ENCODE measurements at regions not wholly inside any gene's neighbourhood (a gene's known extent, or its start where the extent isn't known, plus 50 kb on each side); places are given as distances from the start of the nearest gene placed in this dataset.

DNA sequence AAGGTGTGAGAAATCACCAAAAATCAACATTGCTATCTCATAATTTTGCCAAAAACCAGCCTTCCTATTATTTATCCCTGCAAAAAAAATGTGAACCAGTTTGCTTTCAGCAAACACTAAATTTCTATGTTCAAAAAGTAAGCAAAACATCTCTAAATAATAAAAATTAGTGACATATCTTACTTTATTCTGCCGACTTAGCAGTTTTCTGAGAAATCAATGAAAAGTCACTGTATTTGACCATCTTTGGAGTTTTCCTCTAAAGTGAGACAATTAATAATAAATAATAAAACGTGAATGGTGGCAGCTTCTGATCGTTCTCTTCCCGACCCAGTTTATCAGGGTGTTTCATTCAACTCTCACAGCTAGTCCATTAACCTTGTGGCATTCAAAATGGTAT lies 158.6 kb upstream of the TARS1 start:
- Histone ChIP-seq H3K4me2 (ENCODE audit: low read length) (no peak overlapping the region), H3K27ac (ENCODE audit: low read depth, low read length) (no peak overlapping the region), H3F3A (ENCODE audit: control insufficient read depth, insufficient read depth) (no peaks in the 10 kb centered on the region), H3K27me3 (ENCODE audit: control insufficient read depth, low read length) (no peaks in the 10 kb centered on the region), H3K36me3 (ENCODE audit: control insufficient read depth, low read length) (no peaks in the 10 kb centered on the region), H3K9me2 (replicated peaks; ENCODE audit: control insufficient read depth, low read length) (no peaks in the 10 kb centered on the region), H3K4me1 (ENCODE audit: control insufficient read depth, low read length) (no peaks in the 10 kb centered on the region), H3K9me3 (ENCODE audit: control insufficient read depth, insufficient read depth, low read length) (no peaks in the 10 kb centered on the region), H3K4me3 (ENCODE audit: low read length) (no peak overlapping the region), H4K20me1 (ENCODE audit: control insufficient read depth, insufficient read depth, low read depth, low read length) (no peaks in the 10 kb centered on the region), H3K79me2 (ENCODE audit: control insufficient read depth, low read length) (no peaks in the 10 kb centered on the region)
- TF ChIP-seq, protein P1, sequence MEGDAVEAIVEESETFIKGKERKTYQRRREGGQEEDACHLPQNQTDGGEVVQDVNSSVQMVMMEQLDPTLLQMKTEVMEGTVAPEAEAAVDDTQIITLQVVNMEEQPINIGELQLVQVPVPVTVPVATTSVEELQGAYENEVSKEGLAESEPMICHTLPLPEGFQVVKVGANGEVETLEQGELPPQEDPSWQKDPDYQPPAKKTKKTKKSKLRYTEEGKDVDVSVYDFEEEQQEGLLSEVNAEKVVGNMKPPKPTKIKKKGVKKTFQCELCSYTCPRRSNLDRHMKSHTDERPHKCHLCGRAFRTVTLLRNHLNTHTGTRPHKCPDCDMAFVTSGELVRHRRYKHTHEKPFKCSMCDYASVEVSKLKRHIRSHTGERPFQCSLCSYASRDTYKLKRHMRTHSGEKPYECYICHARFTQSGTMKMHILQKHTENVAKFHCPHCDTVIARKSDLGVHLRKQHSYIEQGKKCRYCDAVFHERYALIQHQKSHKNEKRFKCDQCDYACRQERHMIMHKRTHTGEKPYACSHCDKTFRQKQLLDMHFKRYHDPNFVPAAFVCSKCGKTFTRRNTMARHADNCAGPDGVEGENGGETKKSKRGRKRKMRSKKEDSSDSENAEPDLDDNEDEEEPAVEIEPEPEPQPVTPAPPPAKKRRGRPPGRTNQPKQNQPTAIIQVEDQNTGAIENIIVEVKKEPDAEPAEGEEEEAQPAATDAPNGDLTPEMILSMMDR (IDR thresholded peaks at IDR 0.05; ENCODE audit: low read depth, low read length, poor library complexity, severe bottlenecking), result no peak
- TF ChIP-seq EZH2phosphoT487 (IDR thresholded peaks at IDR 0.05; ENCODE audit: borderline replicate concordance, low read length), result no peak

DNA sequence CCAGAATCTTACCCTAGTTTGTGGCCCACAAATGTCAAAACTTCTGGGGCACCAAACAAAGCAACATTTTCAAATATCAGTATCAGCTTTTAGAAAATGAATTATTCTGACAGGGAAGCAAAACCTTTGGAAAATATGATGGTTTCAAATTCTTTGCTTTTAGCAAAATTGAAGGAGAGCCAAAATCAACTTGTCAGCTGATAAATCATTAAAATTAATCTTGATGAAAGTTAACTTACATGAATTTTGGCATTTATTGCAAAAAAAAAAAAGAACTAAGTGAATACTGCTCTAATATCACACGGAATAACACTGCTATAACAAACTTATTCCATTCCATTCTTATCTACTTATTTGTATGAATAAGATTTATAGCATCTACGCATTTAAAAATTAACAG lies 158.1 kb upstream of the TARS1 start:
- H3K4me1 ChIP-seq (ENCODE audit: control insufficient read depth, low read length), result no peaks in the 10 kb centered on the region
- H3F3A ChIP-seq (ENCODE audit: control insufficient read depth, insufficient read depth), result no peaks in the 10 kb centered on the region
- H3K9me2 ChIP-seq (replicated peaks; ENCODE audit: control insufficient read depth, low read length), result no peaks in the 10 kb centered on the region
- no peaks in the 10 kb centered on the region for H3K79me2 ChIP-seq (ENCODE audit: control insufficient read depth, low read length)
- no peak overlapping the region for H3K4me2 ChIP-seq (ENCODE audit: low read length)
- H3K4me3 ChIP-seq (ENCODE audit: low read length), result no peak overlapping the region
- no peaks in the 10 kb centered on the region for H3K36me3 ChIP-seq (ENCODE audit: control insufficient read depth, low read length)
- no peaks in the 10 kb centered on the region for H3K27me3 ChIP-seq (ENCODE audit: control insufficient read depth, low read length)
- TF ChIP-seq, protein P1 (IDR thresholded peaks at IDR 0.05; ENCODE audit: low read depth, low read length, poor library complexity, severe bottlenecking), result no peak
- TF ChIP-seq EZH2phosphoT487 (IDR thresholded peaks at IDR 0.05; ENCODE audit: borderline replicate concordance, low read length), result no peak
- no peak overlapping the region for H3K27ac ChIP-seq (ENCODE audit: low read depth, low read length)
- no peaks in the 10 kb centered on the region for H3K9me3 ChIP-seq (ENCODE audit: control insufficient read depth, insufficient read depth, low read length)
- H4K20me1 ChIP-seq (ENCODE audit: control insufficient read depth, insufficient read depth, low read depth, low read length), result no peaks in the 10 kb centered on the region

DNA sequence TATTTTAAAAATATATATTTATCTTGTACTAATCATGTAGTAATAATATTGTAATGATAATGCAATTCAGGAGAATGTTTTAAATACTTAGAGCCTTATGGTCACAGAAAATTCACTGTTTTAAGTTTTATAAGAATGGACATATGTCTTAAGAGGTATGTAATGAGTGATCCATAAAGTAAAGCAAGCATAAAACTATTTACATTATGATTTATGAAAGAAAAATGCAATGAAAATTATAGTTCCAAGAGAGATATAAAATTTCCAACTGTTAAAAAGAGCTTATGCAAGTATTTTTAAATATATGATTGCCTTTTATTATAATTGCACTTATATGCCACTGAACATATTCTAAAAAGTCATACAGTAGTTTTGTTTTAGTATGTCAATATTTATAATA lies 157.5 kb upstream of the TARS1 start:
- no peaks in the 10 kb centered on the region for H3K4me1 ChIP-seq (ENCODE audit: control insufficient read depth, low read length)
- H3K4me2 ChIP-seq (ENCODE audit: low read length), result no peak overlapping the region
- TF ChIP-seq EZH2phosphoT487 (IDR thresholded peaks at IDR 0.05; ENCODE audit: borderline replicate concordance, low read length), result no peak
- TF ChIP-seq, protein P1 (IDR thresholded peaks at IDR 0.05; ENCODE audit: low read depth, low read length, poor library complexity, severe bottlenecking), result no peak
- no peak overlapping the region for H3K27ac ChIP-seq (ENCODE audit: low read depth, low read length)
- no peaks in the 10 kb centered on the region for H3F3A ChIP-seq (ENCODE audit: control insufficient read depth, insufficient read depth)
- H3K4me3 ChIP-seq (ENCODE audit: low read length), result no peak overlapping the region
- H3K36me3 ChIP-seq (ENCODE audit: control insufficient read depth, low read length), result no peaks in the 10 kb centered on the region
- no peaks in the 10 kb centered on the region for H4K20me1 ChIP-seq (ENCODE audit: control insufficient read depth, insufficient read depth, low read depth, low read length)
- H3K27me3 ChIP-seq (ENCODE audit: control insufficient read depth, low read length), result no peaks in the 10 kb centered on the region
- H3K9me2 ChIP-seq (replicated peaks; ENCODE audit: control insufficient read depth, low read length), result no peaks in the 10 kb centered on the region
- H3K79me2 ChIP-seq (ENCODE audit: control insufficient read depth, low read length), result no peaks in the 10 kb centered on the region
- no peaks in the 10 kb centered on the region for H3K9me3 ChIP-seq (ENCODE audit: control insufficient read depth, insufficient read depth, low read length)

DNA sequence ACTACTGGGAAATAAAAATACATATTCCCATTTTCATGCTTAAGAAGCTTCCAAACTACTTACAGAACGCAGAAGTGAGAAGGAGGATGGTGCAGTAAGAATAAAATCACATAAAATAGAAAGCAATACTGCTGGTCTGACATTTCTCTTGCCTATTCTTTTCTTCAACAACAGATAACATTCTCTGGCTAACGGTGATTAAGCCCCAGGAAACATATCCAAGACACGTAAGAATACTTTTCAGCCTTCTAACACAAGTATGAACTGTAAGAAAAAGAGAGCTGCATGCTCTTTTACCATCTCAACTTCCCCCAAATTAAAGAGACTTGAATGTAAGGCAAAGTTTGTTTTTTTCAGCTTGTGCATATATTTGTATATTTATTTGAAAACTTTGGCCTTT lies 156.1 kb upstream of the TARS1 start:
- H3K4me3 ChIP-seq (ENCODE audit: low read length), result no peak overlapping the region
- no peak for TF ChIP-seq EZH2phosphoT487 (IDR thresholded peaks at IDR 0.05; ENCODE audit: borderline replicate concordance, low read length)
- TF ChIP-seq, protein P1 (IDR thresholded peaks at IDR 0.05; ENCODE audit: low read depth, low read length, poor library complexity, severe bottlenecking), result no peak
- H4K20me1 ChIP-seq (ENCODE audit: control insufficient read depth, insufficient read depth, low read depth, low read length), result no peaks in the 10 kb centered on the region
- no peaks in the 10 kb centered on the region for H3K9me2 ChIP-seq (replicated peaks; ENCODE audit: control insufficient read depth, low read length)
- H3K36me3 ChIP-seq (ENCODE audit: control insufficient read depth, low read length), result no peaks in the 10 kb centered on the region
- no peaks in the 10 kb centered on the region for H3K4me1 ChIP-seq (ENCODE audit: control insufficient read depth, low read length)
- no peak overlapping the region for H3K4me2 ChIP-seq (ENCODE audit: low read length)
- H3K27ac ChIP-seq (ENCODE audit: low read depth, low read length), result no peak overlapping the region
- no peaks in the 10 kb centered on the region for H3K27me3 ChIP-seq (ENCODE audit: control insufficient read depth, low read length)
- no peaks in the 10 kb centered on the region for H3F3A ChIP-seq (ENCODE audit: control insufficient read depth, insufficient read depth)
- no peaks in the 10 kb centered on the region for H3K9me3 ChIP-seq (ENCODE audit: control insufficient read depth, insufficient read depth, low read length)
- H3K79me2 ChIP-seq (ENCODE audit: control insufficient read depth, low read length), result no peaks in the 10 kb centered on the region

Measured in DOHH2 (cell line).